Pancreas (tissue), 10 donors: ENCODE measurements at regions not wholly inside any gene's neighbourhood (a gene's known extent, or its start where the extent isn't known, plus 50 kb on each side); places are given as distances from the start of the nearest gene placed in this dataset.
A peak's percentile ranks its signal among the peaks of the same experiment; 100 is the strongest.

ENCODE experiments used
- ATAC-seq, 4 donors: fragments of 200-7000 bp; cut with Tn5 transposase; one replicate each; pipeline versions ENCODE4 v1.8.0 to v1.9.1; 2020; ENCODE audit warnings: mild to moderate bottlenecking in 4 of 4, moderate library complexity in 4 of 4
- DNase-seq, 6 donors: peaks; one replicate each; pipeline ENCODE4 v3.0.0-alpha.2; 2020
- FAIRE-seq: peaks from 2 replicates; lab custom pipeline; 2012; peaks lifted over from hg19 to GRCh38; lab: Jason Lieb, UNC
- H3K27ac ChIP-seq, 4 donors: fragments of 200-600 bp; sonication (generic); 1 replicate in 3 of 4; 2 replicates in 1 of 4; pipeline versions ENCODE4 v1.5.0 to v1.8.0; 2020
- H3K27me3 ChIP-seq, 4 donors: fragments of 200-600 bp; one replicate each; pipeline ENCODE4 v1.8.0; 2021
- H3K36me3 ChIP-seq, 3 donors: fragments of 200-600 bp; sonication (generic) in 1 of 3; one replicate each; pipeline versions ENCODE4 v1.5.0 to v1.8.0; 2020 to 2021
- H3K4me1 ChIP-seq, 3 donors: fragments of 200-600 bp; one replicate each; pipeline ENCODE4 v1.8.0; 2021
- H3K4me3 ChIP-seq, 4 donors: fragments of 200-600 bp; sonication (generic) in 2 of 4; one replicate each; pipeline versions ENCODE4 v1.5.0 to v1.8.0; 2020 to 2021
- H3K9me3 ChIP-seq, 4 donors: fragments of 200-600 bp; one replicate each; pipeline ENCODE4 v1.8.0; 2021
- CTCF ChIP-seq, 4 donors: fragments of 200-600 bp; sonication (generic) in 3 of 4; IDR thresholded peaks; one replicate each; pipeline versions ENCODE4 v1.5.0 to v1.8.0; 2021; ENCODE audit warnings: antibody characterized with exemption in 4 of 4
- WGBS, 2 donors: extraction: QIAGEN DNeasy Blood & Tissue Kit; methylation state at CpG; one replicate each; pipeline ENCODE4 v1.1.7; 2013; 5-methylcytosine and 5-hydroxymethylcytosine counted together
- intact Hi-C, 3 donors: fragments of 100-400 bp; cut with DNase I; formaldehyde crosslinking; loops; one replicate each; pipeline versions ENCODE4 v1.11.1 to v1.14.2; 2022
- donor health status: healthy with polysubstance abuse.
- donor health status: DM: no; HTN: no; CAD: no; lungs with moderate emphysema.
- donor health status: DM: no; HTN: no; CAD: no.
- donor health status: control.
- donor health status: control.
- donor health status: Bipolar disorder and iron deficiency.
- donor health status: DM: yes; HTN: yes; CAD: no.
- donor health status: DM: no; HTN: no; CAD: no.
- donor health status: DM: no; HTN: no; CAD: no.
- donor health status: DM: yes; HTN: yes; CAD: no.

GRCh38 chr13:68057836-68058235, 827.7 kb upstream of the PCDH9 start:
- Histone ChIP-seq H3K4me3 (no peak overlapping the region), H3K36me3 (no peaks in the 10 kb centered on the region), H3K4me1 (no peaks in the 10 kb centered on the region), H3K9me3 (no peaks in the 10 kb centered on the region), H3K27ac (no peak overlapping the region), H3K27me3 (no peaks in the 10 kb centered on the region)
- ATAC-seq: no peak
- TF ChIP-seq CTCF (IDR thresholded peaks at IDR 0.05): no peak
- intact Hi-C loops: no loop called here
- FAIRE-seq: no peak
- DNase-seq: no peak

GRCh38 chr13:68056816-68057710, 826.9 kb upstream of the PCDH9 start:
- no peak overlapping the region for H3K27ac ChIP-seq
- FAIRE-seq (no peak), ATAC-seq (no peak), DNase-seq (peak in 2 of 6 donors; percentile 4 to 13)
- no peaks in the 10 kb centered on the region for H3K36me3 ChIP-seq
- H3K9me3 ChIP-seq: no peaks in the 10 kb centered on the region
- H3K4me3 ChIP-seq: no peak overlapping the region
- 68 to 72% methylated on average over 5 of the region's 5 CpGs for whole genome bisulfite sequencing, 2 donors
- no peaks in the 10 kb centered on the region for H3K27me3 ChIP-seq
- no peak for TF ChIP-seq CTCF (IDR thresholded peaks at IDR 0.05)
- intact Hi-C loops: no loop called here
- no peaks in the 10 kb centered on the region for H3K4me1 ChIP-seq

- Histone ChIP-seq H3K9me3 (no peaks in the 10 kb centered on the region), H3K4me3 (no peak overlapping the region), H3K27ac (no peak overlapping the region), H3K4me1 (no peaks in the 10 kb centered on the region), H3K36me3 (no peaks in the 10 kb centered on the region), H3K27me3 (no peaks in the 10 kb centered on the region)
- intact Hi-C loops: no loop called here
- FAIRE-seq (no peak), ATAC-seq (no peak), DNase-seq (no peak)
- 49 to 57% methylated on average over 5 of the region's 5 CpGs for WGBS, 2 donors
- TF ChIP-seq CTCF (IDR thresholded peaks at IDR 0.05): no peak
Observed at GRCh38 chr13:68051910-68052309, 821.8 kb upstream of the PCDH9 start.

- Histone ChIP-seq H3K4me3 (no peak overlapping the region), H3K27me3 (no peaks in the 10 kb centered on the region), H3K9me3 (no peaks in the 10 kb centered on the region), H3K36me3 (no peaks in the 10 kb centered on the region), H3K4me1 (no peaks in the 10 kb centered on the region), H3K27ac (no peak overlapping the region)
- TF ChIP-seq CTCF (IDR thresholded peaks at IDR 0.05): no peak
- FAIRE-seq (no peak), DNase-seq (no peak), ATAC-seq (no peak)
- intact Hi-C loops: no loop called here
- WGBS, 2 donors: 21 to 27% methylated on average over 1 of the region's 1 CpG
Observed at GRCh38 chr13:68050761-68051160, 820.6 kb upstream of the PCDH9 start.

- H3K4me3 ChIP-seq: no peak overlapping the region
- no peaks in the 10 kb centered on the region for H3K4me1 ChIP-seq
- no peak for TF ChIP-seq CTCF (IDR thresholded peaks at IDR 0.05)
- 40 to 54% methylated on average over 3 of the region's 3 CpGs for WGBS, 2 donors
- no peaks in the 10 kb centered on the region for H3K9me3 ChIP-seq
- intact Hi-C loops: no loop called here
- H3K36me3 ChIP-seq: no peaks in the 10 kb centered on the region
- DNase-seq (no peak), FAIRE-seq (no peak), ATAC-seq (no peak)
- no peaks in the 10 kb centered on the region for H3K27me3 ChIP-seq
- no peak overlapping the region for H3K27ac ChIP-seq
Observed at GRCh38 chr13:68048802-68049359, 818.7 kb upstream of the PCDH9 start.
